Middle frontal gyrus (tissue), 1 donor: ENCODE measurements at regions not wholly inside any gene's neighbourhood (a gene's known extent, or its start where the extent isn't known, plus 50 kb on each side); places are given as distances from the start of the nearest gene placed in this dataset.
A peak's percentile ranks its signal among the peaks of the same experiment; 100 is the strongest.
"Not testable (repeated sequence)": the region's sequence is repeated elsewhere in the genome, so short reads cannot be mapped to it uniquely, and the experiment has no call there.

Experiments
- DNase-seq: peaks from one replicate; pipeline ENCODE4 v3.0.0-alpha.2; 2015; ENCODE audit warnings: low spot score; ENCODE audit errors: extremely low spot score

DNA sequence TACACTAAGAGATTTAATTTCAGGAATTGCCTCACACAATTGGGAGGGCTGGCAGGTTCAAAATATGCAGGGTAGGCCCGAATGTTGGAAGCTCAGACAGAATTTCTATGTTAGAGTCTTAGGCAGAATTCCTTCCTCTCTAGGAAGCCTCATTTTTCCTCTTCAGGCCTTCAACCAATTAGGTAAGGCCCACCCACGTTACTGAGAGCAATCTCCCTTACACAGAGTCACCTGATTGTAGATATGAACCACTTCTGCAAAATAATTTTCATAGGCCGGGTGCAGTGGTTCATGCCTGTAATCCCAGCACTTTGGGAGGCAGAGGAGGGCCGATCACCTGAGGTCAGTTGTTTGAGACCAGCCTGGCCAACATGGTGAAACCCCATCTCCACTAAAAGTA lies 50.2 kb upstream of the HIVEP1 start:
- DNase-seq = no peak

DNA sequence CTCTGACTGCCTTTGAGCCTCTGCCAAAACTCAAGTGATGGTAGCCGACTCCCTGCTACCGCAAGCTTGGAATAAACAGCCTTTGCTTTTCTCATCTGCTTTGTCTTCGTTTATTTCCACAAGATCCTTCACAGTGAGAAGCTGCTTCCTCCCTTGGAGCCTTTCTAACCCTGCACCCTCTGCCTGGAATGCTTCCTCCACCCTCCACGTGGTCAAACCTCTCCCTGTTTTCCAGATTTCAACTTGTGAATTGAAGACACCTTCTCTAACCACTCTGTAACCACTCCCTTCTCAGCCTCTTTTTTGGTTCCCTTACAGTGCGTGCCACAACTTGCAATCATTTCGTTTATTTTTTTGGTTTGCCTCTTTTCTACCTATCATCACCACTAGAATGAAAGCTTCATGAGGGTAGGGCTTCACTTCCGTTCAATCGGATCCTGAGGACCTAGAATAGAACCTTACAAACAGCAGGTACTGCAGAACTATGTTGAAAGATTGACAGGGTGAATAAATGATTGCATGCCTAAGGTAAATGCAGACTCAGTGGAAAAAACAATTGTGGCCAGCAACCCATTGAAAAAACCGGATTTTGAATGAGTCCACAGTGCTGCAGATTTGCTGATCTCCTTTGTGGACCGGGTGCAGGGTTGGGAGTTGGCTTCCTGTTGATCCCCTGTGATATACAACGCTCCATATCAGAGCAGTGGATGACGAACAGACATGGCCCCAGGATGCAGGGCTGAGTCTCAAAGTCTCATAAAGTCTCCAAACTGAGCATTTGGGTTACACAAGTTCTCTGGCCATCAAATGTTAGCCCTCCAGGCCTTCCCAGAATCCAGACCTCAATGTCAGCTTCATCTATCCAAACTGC lies 51.0 kb upstream of the HIVEP1 start:
- peak; percentile 13 for DNase-seq

DNA sequence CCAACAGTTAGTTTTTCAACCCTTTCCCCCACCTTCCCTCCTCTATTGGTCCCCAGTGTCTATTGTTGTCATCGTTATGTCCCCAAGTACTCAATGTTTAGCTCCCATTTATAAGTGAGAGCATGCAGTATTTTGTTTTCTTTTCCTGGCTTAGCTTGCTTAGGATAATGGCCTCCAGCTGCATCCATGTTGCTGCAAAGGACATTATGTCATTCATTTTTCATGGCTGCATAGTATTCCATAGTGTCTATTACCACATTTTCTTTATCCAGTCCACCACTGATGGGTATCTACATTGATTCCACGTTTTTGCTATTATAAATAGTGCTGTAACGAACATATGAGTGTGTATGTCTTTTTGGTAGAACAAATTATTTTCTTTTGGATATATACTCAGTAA lies 55.3 kb upstream of the HIVEP1 start:
- DNase-seq = no peak

DNA sequence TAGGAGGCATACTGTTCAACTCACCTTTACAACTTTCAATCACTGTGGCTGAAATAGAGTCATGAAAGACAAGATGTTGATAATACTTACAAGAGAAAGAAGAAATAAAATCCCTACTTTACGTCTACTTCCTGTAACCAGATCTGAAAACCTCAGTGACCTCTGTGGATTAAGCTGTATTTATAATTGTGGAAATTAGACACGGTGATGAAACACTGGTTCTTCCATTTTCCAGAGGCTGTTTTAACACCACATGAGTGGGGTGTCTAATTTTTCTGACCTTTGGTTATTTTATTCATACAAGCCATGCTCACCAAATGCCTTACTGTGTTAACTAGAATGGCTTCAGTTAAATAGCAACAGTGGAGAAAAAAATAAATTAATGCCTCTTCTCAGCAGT lies 58.5 kb upstream of the HIVEP1 start:
- no peak for DNase-seq

DNA sequence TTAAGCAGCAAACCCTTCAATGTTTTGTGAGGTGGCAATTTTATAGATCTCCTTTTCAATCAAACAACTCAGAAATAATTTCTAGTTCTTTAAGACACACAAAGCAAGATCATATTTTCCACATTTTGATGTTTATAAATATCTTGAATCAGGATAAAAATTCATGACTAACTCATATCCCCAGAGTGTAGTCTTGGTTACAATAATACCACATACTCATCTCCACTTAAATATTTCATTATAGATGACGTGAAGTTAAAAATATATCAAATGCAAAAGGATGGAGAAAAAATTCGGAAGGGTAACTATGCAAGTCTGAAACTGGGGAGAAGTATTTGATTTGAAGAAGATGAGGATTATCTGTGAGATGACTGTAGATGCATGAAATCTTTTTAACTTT lies 59.8 kb upstream of the HIVEP1 start:
- DNase-seq = no peak

- no peak for DNase-seq
Measured at GRCh38 chr6:11951868-11952267, 60.2 kb upstream of the HIVEP1 start.

DNA sequence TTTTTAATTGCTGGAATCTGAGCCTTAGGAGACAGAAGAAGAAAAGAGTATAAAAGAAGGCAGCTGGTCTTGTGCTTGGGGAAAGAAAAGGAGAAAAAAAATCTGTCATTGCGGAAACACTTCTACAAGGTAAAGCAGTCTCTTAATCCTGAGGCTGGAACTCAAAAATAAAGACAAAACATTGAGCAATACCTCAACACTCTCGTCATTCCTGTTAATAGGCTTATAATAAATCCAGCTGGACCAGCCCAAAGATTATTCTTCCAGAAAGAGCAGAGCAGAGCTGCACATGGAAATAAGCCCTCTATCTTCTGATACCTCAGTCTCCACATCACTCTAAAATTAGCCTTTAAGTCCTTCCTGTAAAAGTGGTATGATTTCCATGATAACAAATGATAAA lies 62.0 kb upstream of the HIVEP1 start:
- DNase-seq = no peak

DNA sequence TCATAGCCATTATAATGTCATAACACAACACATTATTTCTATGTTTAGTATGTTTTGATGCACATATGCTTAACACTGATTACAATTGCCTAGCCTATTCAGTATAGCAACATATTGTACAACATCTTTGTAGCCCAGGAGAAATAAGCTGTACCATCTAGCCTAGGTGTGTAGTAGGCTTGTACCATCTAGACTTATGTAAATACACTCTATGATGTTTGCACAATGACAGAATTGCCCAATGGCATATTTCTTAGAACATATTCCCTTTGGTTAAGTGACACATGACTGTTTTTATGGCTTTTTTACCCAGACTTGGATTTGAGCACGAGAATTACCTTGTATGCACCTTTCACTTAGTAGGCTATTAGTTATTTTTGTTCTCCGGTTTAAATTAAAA lies 64.5 kb upstream of the HIVEP1 start:
- DNase-seq = no peak

DNA sequence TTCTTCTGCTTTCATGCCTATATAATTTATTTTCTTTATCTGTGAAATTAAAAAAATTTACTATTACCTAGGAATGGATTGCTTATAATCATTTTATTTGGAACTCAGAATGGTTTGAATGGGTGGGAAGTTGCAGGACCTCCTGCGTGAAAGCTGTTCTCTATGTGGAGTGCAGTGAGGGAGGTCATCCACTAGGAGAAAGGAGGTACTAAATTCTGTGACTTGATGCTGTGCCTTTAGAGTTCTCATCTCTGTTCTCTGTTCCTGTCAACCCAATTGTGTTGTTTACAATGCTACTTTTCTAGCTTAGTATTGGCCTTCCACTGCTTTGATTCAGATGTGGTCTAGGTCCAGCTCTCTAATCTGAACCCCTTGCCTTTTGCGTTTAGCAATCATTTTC lies 65.0 kb upstream of the HIVEP1 start:
- no peak for DNase-seq

- no peak for DNase-seq
Measured at GRCh38 chr6:11944111-11944510, 68.0 kb upstream of the HIVEP1 start.

DNA sequence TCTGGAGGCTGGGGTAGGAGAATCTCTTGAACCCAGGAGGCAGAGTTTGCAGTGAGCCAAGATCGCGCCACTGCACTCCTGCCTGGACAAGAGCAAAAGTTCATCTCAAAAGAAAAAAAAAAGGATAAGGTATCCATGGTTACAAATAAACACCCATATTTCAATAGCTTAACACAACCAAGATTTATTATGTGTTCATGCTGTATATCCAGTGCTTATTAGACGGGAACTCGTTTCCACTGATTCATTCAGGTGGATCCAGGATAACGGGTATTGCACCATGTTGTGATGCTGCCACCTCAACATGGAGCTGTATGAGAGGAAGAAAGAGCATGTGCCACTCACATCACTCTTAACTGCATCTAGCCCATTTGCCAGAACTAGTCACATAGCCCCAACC lies 69.1 kb upstream of the HIVEP1 start:
- no peak for DNase-seq

GRCh38 chr6:11942185-11942864 lies 69.8 kb upstream of the HIVEP1 start:
- DNase-seq = no peak

DNA sequence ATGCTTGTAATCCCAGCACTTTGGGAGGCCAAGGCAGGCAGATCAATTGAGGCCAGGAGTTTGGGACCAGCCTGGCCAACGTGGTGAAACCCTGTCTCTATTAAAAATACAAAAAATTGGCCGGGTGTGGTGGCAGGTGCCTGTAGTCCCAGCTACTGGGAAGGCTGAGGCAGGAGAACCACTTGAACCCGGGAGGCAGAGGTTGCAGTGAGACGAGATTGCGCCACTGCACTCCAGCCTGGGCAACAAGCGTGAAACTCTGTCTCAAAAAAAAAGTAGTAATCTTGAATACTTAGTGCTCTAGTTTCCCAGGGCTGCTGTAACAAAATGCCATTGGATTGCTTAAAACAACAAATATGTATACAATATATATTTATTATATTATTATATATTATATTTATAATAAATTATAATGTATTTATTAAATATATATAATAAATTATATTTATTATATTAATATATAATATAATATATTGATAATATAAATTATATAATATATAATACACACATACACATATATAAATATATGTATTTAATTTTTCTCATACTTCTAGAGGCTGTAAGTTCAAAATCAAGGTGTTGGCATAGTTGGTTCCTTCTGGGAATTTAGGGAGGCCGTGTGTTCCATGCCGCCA lies 71.5 kb upstream of the HIVEP1 start:
- not testable (repeated sequence) for DNase-seq

DNA sequence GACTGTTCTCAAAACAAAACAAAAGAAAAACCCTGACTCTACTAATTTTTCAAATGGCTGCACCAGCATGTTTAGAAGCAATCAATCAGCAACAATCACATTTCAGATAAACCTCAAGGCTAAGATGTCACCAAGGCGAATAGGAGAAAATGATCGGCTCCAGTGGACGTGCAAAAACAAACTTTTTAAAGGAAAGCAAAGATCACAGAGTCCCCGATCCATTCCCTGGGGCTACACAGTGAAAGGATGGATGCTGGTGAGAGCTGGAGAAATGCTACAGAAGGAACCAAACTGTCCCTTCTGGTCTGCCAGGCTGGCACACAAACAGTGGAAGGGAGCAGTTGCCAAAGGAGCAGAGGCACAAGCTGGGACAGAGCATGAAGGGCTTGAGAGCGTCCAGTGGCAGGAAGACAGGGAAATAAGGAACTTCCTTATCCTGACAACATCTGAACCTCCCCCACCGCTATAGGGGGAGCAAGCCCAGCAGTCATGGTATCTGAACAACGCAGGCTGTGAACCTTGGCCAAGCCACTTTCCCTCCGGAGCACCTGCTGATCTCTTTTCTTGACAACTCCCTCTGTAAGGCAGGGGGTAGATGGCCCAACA lies 73.7 kb upstream of the HIVEP1 start:
- DNase-seq = no peak

DNA sequence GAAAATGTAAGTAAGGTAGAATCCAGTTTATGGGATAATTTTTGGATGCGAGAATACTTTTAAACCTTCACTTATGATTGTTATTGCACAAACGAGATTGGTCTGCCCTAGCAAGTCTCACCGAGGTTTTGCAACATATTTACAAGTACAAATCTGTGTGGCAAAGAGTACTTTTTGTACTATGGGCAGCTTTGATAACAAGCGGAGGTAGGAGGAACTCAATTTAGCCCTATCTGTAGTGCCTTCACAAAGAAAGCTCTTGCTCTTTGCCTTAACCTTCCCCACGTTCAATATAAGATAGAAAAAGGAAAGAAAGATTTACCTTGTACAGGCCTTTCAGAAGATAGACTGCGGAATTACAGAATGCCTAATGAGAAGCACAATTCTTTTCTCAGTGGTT lies 77.5 kb upstream of the HIVEP1 start:
- DNase-seq = no peak

DNA sequence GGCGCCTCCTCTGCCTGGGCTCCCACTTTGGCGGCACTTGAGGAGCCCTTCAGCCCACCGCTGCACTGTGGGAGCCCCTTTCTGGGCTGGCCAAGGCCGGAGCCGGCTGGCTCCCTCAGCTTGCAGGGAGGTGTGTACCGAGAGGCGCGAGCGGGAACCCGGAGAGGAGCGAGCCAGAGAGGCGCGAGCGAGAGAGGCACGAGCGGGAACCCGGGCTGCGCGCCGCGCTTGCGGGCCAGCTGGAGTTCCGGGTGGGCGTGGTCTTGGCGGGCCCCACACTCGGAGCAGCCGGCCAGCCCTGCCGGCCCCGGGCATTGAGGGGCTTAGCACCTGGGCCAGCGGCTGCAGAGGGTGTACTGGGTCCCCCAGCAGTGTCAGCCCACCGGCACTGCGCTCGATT lies 79.2 kb upstream of the HIVEP1 start:
- not testable (repeated sequence) for DNase-seq

DNA sequence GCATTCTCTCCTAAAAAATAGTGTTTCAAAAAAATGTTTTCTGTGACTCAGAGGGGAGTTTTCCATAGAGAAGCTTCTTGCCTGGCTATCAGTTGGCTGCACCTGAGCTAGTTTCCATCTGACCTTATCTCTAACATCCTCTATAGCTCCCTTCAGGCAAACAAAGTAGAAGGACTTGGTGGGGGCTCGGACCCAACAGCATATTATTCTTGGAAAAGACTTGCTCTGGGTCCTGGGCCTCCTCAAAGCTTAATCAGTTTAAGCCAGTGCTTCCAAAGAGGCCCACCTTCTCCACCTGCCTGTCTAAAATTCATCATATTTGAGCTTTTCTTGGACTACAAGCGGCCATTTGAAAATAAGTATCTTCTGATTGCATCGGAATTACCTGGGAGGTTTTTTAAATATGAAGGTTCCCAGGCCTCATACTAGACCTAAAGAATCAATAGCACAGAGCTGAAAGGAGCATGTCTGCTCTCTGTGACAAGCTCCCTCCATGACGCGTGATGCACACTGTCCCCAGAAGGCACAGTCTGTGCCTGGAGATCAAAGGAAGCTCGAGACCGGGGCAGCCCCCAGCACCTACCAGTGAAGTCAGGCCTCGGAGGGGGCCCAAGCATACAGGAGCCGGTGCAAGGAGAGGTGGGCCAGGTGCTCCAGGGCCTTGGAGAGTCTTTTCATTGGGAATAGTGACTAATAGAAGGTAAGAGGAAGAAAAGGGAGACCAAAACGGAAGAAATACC lies 80.6 kb upstream of the HIVEP1 start:
- no peak for DNase-seq

- not testable (repeated sequence) for DNase-seq
Measured at GRCh38 chr6:11930834-11931233, 81.3 kb upstream of the HIVEP1 start.

DNA sequence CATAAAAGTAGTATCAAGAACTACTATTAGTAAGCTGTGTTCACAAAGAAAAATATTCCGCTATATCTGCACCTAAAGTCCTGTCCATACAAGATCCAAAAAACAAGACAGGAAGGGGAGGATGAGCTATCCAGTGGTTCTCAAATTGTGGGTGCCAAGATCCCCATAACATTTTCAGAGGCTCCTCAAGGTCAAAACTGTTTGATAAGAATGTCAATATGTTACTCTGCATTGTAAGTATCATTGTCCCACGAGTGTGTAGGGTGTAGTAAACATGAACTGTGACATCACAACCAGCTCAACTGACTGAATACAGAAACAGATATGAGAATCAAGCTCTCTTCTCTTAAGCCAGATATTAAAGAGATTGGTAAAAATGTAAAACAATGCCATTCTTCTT lies 81.9 kb upstream of the HIVEP1 start:
- DNase-seq = no peak

DNA sequence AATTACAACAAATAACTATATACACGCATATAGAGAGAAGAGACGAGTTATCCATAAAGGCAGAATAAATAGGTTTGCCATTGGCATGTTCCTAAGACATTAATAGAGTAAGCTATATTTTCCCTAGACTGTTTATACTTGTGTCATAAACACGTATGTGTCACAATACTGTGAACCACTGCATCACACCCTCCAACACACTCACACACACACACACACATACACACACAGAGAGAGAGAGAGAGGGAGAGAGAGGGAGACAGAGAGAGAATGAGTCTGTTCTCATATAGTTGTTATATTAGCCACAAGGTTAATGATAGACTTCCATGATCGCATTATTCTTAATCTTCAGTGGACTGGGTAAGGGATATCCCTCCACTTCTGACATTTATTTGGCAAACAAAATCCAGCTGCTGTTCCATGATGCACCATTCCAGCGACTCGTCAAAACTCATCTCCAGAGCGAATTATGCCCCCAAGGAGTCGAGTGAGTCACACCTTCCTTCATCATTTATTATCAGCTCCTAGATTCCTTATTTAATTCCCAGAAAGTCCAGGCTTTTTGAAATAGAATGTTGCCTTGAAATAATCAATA lies 82.8 kb upstream of the HIVEP1 start:
- DNase-seq = no peak
